GM19372 (cell line): ENCODE measurements at regions not wholly inside any gene's neighbourhood (a gene's known extent, or its start where the extent isn't known, plus 50 kb on each side); places are given as distances from the start of the nearest gene placed in this dataset.
A peak's percentile ranks its signal among the peaks of the same experiment; 100 is the strongest.
"Not testable (repeated sequence)": the region's sequence is repeated elsewhere in the genome, so short reads cannot be mapped to it uniquely, and the experiment has no call there.

ENCODE experiments used
- ATAC-seq: cut with Tn5 transposase; IDR thresholded peaks from one replicate; pipeline ENCODE4 v1.9.1; 2021; ENCODE audit warnings: mild to moderate bottlenecking, low read depth, moderate library complexity; ENCODE audit not compliant: unreplicated experiment

DNA sequence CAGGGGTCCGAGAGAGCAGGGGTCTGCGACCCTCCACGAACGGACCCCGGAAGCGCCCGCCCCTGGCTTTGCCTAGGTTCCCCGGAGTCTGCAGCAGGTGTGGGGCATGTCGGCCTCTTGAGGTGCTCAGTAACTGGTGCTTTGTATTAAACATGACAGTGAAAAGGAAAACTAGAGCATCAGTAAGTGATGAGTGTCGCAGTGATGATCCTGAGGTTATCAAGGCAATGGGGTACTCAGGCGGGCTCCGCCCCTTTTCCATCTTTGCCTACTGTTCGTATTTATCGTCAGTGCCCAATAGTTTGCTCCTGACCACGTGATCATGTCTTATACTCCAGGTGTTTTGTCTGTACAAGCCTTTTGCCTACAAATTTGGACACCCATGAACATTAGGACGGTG is 262.4 kb downstream of the ZNF37A start:
- ATAC-seq = peak; percentile 43

- not testable (repeated sequence) for ATAC-seq
Observed at GRCh38 chr10:38362514-38362913, 268.4 kb downstream of the ZNF37A start.

DNA sequence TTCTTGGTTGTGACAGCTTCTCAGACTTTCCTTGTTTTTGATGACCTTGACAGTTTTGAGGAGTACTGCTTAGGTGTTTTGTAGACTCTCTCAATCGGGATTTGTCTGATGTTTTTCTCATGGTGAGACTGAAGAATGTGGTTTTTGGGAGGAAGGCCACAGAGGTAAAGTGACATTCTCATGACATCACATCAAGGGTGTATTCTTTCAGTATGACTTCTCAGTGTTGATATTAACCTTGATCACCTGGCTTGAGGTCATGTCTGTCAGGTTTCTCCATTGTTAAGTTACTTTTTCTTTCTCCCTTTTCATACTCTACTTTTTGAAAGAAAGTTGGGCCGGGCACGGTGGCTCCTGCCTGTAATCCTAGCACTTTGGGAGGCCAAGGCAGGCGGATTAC is 269.9 kb downstream of the ZNF37A start:
- ATAC-seq = not testable (repeated sequence)

- ATAC-seq = not testable (repeated sequence)
Observed at GRCh38 chr10:38365917-38366316, 271.8 kb downstream of the ZNF37A start.

DNA sequence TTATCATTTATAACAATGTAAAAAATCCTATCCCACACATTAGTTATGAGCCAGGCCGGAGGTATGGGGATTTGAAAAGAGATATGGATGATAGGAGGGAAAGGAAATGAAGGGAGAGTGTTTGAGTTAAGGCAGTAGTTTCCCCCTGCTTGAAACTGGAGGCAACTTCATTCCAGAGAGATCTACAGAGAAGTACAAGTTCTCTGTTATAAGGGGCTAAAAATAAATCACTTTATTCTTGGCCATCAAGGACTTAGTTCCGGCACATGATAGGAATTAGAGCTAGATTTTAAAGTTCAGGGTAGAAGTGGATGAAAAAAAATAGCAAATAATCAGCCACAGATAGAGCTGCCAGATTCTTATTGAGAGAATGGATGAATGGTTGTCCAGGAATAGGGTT is 289.7 kb downstream of the ZNF37A start:
- ATAC-seq = not testable (repeated sequence)

GRCh38 chr10:38386869-38387268 is 292.7 kb downstream of the ZNF37A start:
- ATAC-seq = not testable (repeated sequence)

DNA sequence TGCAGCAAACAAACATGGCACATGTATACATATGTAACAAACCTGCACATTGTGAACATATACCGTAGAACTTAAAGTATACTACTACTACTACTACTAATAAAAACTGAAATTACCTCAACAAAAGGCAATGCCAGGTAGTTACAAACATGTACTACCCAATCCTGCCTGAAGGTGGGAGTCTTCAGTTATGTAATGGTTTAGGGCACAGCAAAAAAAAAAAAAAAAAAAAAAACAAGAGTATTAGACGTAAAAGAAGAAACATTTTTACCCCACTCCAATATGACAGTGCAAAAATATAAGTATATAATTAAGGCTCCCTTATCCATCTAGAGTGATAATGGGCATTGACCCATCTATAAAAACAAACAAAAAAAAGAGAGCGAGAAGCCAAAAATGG is 296.6 kb downstream of the ZNF37A start:
- not testable (repeated sequence) for ATAC-seq

GRCh38 chr10:38395465-38395864 is 301.3 kb downstream of the ZNF37A start:
- ATAC-seq = not testable (repeated sequence)

- not testable (repeated sequence) for ATAC-seq
Observed at GRCh38 chr10:38396178-38396954, 302.2 kb downstream of the ZNF37A start.

DNA sequence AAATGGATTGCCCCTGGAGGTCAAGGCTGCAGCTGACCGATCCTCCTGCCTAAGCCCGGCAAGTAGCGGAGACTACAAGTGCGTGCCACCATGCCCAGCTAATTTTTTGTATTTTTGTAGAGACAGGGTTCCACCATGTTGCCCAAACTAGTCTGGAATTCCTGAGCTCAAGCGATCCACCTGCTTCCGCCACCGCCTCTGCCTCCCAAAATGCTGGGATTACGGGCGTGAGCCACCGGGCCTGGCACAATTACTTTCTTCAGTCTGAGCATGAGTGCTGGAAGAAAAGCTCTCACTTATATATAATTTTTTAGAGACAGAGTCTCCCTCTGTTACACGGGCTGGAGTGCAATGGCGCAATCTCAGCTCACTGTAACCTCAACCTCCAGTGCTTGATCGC is 307.4 kb downstream of the ZNF37A start:
- not testable (repeated sequence) for ATAC-seq

DNA sequence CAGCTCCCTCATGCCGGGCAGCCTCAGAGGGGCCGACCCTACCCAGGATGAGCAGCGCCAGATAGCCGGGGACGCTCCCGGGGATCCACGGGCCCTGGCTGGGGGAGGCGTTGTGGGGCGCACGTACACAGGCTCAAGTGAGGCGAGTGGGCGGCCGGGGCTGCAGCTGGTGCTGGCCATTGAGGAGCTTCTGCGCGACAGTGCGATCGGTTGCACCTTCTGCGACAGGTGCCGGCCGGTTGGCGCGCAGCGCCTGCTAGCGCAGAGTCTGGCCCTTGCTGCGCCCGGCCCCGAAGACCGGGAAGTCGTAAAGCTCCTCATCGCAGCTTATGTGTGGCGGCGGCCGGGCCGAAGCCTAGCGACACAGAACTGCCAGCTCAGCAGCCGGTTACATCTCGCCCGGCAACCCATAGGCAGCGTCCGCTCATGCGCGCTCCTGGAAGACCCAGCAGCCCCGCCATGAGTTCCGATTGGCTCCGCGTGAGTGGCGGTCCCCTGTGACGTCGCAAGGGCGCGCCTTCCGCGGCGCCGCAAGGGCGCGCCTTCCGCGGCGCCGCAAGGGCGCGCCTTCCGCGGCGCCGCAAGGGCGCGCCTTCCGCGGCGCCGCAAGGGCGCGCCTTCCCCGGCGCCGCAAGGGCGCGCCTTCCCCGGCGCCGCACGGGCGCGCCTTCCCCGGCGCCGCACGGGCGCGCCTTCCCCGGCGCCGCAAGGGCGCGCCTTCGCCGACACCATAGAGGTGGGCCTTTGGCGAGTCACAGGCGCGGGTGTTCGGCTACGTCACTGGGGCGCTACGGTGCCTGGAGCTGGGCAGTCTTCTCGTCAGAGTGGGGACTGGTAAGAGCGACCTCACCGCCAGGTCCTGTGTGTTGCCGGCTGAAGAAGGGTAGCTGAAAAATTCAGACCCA is 308.6 kb downstream of the ZNF37A start:
- ATAC-seq = peak; percentile 96

- not testable (repeated sequence) for ATAC-seq
Observed at GRCh38 chr10:38403347-38404117, 309.4 kb downstream of the ZNF37A start.

DNA sequence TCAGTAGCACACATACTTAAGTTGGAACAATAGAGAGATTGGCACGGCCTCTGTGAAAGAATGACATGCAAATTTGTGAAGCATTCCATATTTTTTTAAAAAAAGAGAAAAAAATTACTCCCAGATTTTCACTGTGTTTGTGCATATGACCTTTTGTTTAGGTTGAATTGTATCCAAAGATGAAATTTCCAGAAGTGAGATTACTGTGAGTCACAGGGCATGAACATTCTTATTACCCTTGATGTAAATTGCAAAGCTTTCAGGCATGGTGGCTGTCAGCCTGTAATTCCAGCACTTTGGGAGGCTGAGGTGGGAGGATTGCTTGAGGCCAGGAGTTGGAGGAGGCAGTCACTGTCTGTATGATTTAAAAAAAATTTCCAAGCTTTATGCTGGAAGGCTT is 329.5 kb downstream of the ZNF37A start:
- ATAC-seq = not testable (repeated sequence)

DNA sequence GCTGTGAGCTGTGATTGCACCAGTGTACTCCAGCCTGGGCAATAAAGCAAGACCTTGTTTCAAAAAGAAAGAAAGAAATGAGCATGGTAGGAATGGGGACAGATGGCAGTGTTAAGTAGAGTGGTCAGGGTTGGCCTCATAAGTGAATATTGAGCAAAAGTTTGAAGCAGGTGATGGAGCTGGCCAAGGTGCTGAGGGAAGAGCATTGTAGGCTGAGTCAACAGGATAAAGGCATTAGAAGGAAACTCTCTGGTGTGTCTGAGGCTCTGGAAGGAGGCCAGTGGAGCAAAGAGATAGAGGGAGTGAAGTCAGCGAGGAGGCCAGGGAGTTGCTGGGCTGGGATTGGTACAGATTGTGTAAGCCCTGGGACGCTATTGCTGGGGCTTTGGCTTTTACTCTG is 336.1 kb downstream of the ZNF37A start:
- not testable (repeated sequence) for ATAC-seq

DNA sequence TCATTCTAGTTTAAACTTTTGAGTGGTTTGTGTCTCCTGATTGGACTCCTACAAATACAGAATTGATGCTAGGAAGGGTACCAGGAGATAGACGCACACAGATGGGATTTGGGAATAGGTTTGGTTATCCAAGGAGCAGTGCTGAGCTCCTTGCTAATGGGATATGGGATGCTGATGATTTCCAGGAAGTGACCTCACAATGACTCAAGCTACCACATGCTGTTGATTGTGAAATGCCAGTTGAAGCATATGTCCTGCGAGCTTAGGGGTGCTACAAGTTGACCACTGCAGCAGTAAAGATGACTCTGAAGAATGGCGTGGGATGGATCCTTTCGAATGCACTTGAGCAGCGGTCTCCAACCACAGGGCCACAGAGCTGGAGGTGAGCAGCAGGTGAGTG is 343.2 kb downstream of the ZNF37A start:
- ATAC-seq = not testable (repeated sequence)

- not testable (repeated sequence) for ATAC-seq
Observed at GRCh38 chr10:38448614-38449355, 354.6 kb downstream of the ZNF37A start.

- ATAC-seq = not testable (repeated sequence)
Observed at GRCh38 chr10:38449618-38450017, 355.5 kb downstream of the ZNF37A start.

DNA sequence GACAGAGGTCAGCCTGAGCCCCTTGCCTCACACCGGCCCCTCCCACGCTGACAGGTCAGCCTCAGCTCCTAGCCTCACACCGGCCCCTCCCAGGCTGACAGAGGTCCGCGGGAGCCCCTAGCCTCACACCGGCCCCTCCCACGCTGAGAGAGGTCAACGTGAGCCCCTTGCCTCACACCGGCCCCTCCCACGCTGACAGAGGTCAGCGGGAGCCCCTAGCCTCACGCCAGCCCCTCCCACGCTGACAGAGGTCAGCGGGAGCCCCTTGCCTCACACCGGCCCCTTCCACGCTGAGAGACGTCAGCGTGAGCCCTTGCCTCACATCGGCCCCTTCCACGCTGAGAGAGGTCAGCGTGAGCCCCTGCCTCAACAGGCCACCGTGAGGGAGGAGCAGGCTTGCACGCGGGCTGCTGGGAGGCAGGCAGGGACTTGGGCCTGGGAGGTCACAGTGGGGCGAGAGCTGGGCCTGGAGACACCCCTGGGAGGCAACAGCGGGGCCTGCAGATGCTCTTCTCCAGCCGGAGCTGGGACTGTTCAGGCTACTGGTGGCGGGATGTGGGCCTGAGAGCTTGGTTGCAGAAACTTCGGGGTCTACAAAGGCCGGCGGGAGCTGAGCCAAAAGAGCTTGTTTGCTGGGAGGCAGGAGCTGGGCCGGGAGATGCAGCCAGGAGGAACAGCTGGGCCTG is 356.4 kb downstream of the ZNF37A start:
- not testable (repeated sequence) for ATAC-seq

- ATAC-seq = not testable (repeated sequence)
Observed at GRCh38 chr10:38451306-38451967, 357.3 kb downstream of the ZNF37A start.
